Ishikawa (cell line): ENCODE measurements at regions not wholly inside any gene's neighbourhood (a gene's known extent, or its start where the extent isn't known, plus 50 kb on each side); places are given as distances from the start of the nearest gene placed in this dataset.

ENCODE experiments used
- CEBPB ChIP-seq: IDR thresholded peaks from 2 replicates; pipeline ENCODE4 v1.6.1; 2012
- CREB1 ChIP-seq: IDR thresholded peaks from 2 replicates; pipeline ENCODE4 v1.6.1; 2012; ENCODE audit warnings: low read depth
- EGR1 ChIP-seq: IDR thresholded peaks from 2 replicates; pipeline ENCODE4 v1.6.1; 2012
- EP300 ChIP-seq: IDR thresholded peaks from 2 replicates; pipeline ENCODE4 v1.6.1; 2012; ENCODE audit warnings: borderline replicate concordance
- FOXM1 ChIP-seq: IDR thresholded peaks from 2 replicates; pipeline ENCODE4 v1.6.1; 2012; ENCODE audit warnings: low read depth, borderline replicate concordance
- NFIC ChIP-seq: IDR thresholded peaks from 2 replicates; pipeline ENCODE4 v1.6.1; 2012
- RAD21 ChIP-seq: IDR thresholded peaks from 2 replicates; pipeline ENCODE4 v1.6.1; 2012; ENCODE audit warnings: low read depth
- TAF1 ChIP-seq: IDR thresholded peaks from 2 replicates; pipeline ENCODE4 v1.6.1; 2012; ENCODE audit warnings: low read depth, mild to moderate bottlenecking
- TCF12 ChIP-seq: IDR thresholded peaks from 2 replicates; pipeline ENCODE4 v1.6.1; 2012; ENCODE audit warnings: low read depth
- TEAD4 ChIP-seq: IDR thresholded peaks from 2 replicates; pipeline ENCODE4 v1.6.1; 2012
- YY1 ChIP-seq: IDR thresholded peaks from 2 replicates; pipeline ENCODE4 v1.6.1; 2012; ENCODE audit warnings: low read depth
- ZBTB7A ChIP-seq: IDR thresholded peaks from 2 replicates; pipeline ENCODE4 v1.6.1; 2012; ENCODE audit warnings: low read depth
- TF ChIP-seq, protein P1 (sequence below): IDR thresholded peaks from 2 replicates; pipeline ENCODE4 v1.6.1; 2012
- TF ChIP-seq, protein P2 (sequence below): IDR thresholded peaks from 2 replicates; pipeline ENCODE4 v1.6.1; 2012
- TF ChIP-seq, protein P3 (sequence below): IDR thresholded peaks from 2 replicates; pipeline ENCODE4 v1.6.1; 2012; ENCODE audit warnings: low read depth, mild to moderate bottlenecking

DNA sequence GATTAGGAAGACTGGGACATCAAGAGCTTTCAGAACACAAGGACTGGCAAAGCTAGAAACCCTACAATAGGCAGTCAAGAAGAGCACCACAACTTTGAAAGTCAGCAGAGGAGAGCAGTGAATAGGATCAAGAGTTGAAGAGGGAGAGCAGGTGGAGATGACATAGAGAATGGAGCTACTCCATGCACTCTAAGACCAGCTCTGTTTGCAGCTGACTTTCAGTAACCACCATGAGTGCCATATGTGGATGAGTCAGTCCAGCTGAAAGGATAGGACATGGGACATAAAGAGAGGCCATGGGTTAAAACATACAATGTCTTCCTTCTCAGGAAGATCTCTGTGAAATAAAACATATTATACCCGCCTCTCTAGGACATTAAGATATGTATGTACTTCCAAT, 289.1 kb upstream of the KLF4 start:
- TF ChIP-seq YY1 (no peak), CREB1 (no peak)

DNA sequence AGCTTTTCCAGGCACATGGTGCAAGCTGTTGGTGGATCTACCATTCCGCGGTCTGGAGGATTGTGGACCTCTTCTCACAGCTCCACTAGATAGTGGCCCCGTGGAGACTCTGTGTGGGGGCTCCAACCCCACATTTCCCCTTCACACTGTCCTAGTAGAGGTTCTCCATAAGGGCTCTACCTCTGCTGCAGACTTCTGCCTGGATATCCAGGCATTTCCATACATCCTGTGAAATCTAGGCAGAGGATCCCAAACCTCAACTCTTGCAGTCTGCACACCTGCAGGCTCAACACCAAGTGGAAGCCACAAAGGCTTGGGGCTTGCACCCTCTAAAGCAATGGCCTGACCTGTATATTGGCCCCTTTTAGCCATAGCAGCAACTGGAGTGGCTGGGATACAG, 283.4 kb upstream of the KLF4 start:
- no peak for TF ChIP-seq TEAD4
- TF ChIP-seq CEBPB = no peak
- no peak for TF ChIP-seq RAD21
- no peak for TF ChIP-seq TAF1
- TF ChIP-seq, protein P1, sequence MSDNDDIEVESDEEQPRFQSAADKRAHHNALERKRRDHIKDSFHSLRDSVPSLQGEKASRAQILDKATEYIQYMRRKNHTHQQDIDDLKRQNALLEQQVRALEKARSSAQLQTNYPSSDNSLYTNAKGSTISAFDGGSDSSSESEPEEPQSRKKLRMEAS = no peak
- TF ChIP-seq FOXM1 = no peak
- no peak for TF ChIP-seq EP300
- no peak for TF ChIP-seq NFIC

DNA sequence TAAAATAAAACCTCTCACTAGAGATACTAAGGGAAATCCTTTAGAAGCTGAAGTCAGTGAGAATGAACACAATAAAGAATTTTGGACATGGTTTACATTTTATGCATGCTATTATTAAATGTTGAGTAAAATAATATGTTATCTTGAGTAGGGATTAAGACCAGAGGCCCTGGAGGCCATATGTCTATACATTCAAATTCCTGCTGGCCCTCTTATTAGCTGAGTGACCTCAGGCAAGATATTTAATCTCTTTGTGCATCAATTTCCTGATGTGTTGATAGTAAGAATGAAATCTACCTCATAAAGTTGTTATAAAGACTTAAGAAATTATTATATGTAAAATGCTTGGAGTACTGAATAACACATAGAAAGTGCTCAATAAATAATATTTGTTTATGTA, 281.1 kb upstream of the KLF4 start:
- TF ChIP-seq TEAD4 (no peak), TCF12 (no peak)
- TF ChIP-seq, protein P2, sequence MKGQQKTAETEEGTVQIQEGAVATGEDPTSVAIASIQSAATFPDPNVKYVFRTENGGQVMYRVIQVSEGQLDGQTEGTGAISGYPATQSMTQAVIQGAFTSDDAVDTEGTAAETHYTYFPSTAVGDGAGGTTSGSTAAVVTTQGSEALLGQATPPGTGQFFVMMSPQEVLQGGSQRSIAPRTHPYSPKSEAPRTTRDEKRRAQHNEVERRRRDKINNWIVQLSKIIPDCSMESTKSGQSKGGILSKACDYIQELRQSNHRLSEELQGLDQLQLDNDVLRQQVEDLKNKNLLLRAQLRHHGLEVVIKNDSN = no peak
- TF ChIP-seq, protein P1 = no peak

DNA sequence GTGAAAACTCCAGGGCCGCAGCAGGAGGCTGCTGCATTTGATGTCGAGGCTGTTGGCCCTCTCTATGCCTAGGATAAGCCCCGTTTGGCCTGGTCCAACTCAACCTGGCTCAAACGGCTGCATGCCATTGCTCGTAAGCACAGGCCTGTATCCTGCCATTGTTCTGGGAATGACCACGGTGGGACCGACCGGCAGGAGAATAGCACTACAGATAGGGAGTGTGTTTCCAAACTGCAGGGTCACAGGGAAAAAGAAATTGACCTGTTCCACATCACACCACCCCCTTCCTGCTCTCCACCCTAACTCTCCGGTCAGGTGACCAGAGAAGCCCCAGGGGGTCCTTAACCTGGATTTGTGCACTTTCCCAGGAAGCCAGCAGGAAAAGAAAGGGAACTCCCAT, 278.7 kb upstream of the KLF4 start:
- TF ChIP-seq TCF12 (no peak), EP300 (no peak), CEBPB (no peak), EGR1 (no peak), ZBTB7A (no peak), FOXM1 (no peak), TAF1 (no peak), YY1 (no peak), CREB1 (no peak), RAD21 (no peak), TEAD4 (no peak), NFIC (no peak)
- TF ChIP-seq, protein P3, sequence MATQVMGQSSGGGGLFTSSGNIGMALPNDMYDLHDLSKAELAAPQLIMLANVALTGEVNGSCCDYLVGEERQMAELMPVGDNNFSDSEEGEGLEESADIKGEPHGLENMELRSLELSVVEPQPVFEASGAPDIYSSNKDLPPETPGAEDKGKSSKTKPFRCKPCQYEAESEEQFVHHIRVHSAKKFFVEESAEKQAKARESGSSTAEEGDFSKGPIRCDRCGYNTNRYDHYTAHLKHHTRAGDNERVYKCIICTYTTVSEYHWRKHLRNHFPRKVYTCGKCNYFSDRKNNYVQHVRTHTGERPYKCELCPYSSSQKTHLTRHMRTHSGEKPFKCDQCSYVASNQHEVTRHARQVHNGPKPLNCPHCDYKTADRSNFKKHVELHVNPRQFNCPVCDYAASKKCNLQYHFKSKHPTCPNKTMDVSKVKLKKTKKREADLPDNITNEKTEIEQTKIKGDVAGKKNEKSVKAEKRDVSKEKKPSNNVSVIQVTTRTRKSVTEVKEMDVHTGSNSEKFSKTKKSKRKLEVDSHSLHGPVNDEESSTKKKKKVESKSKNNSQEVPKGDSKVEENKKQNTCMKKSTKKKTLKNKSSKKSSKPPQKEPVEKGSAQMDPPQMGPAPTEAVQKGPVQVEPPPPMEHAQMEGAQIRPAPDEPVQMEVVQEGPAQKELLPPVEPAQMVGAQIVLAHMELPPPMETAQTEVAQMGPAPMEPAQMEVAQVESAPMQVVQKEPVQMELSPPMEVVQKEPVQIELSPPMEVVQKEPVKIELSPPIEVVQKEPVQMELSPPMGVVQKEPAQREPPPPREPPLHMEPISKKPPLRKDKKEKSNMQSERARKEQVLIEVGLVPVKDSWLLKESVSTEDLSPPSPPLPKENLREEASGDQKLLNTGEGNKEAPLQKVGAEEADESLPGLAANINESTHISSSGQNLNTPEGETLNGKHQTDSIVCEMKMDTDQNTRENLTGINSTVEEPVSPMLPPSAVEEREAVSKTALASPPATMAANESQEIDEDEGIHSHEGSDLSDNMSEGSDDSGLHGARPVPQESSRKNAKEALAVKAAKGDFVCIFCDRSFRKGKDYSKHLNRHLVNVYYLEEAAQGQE = no peak
- TF ChIP-seq, protein P1 = no peak
- TF ChIP-seq, protein P2 = no peak

DNA sequence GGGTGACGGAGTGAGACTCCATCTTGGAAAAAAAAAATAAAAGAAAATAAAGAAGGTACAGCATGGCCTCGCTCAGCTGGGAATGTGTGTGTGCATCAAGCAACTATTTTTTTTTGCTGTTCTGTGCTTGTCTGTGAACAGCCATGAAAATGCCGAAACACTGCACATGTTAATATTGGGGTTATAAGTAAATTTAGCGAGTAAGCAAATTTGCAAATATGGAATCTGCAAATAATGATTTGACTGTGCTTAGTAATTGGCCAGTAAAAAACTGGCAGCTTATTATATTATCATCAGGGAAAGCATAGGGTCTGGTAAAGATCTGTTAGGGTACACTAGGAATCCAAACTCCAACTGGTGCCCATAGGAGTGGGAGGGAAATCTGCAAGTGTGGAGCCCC, 278.1 kb upstream of the KLF4 start:
- TF ChIP-seq NFIC = no peak
- TF ChIP-seq YY1 = no peak
- TF ChIP-seq EGR1 = no peak
- no peak for TF ChIP-seq CREB1
- no peak for TF ChIP-seq TEAD4
- TF ChIP-seq TCF12 = no peak
- TF ChIP-seq, protein P2 = no peak
- TF ChIP-seq RAD21 = no peak
- no peak for TF ChIP-seq FOXM1
- TF ChIP-seq, protein P1 = no peak
- TF ChIP-seq TAF1 = no peak
- TF ChIP-seq CEBPB = no peak
- no peak for TF ChIP-seq EP300
- TF ChIP-seq ZBTB7A = no peak
- TF ChIP-seq, protein P3 = no peak

DNA sequence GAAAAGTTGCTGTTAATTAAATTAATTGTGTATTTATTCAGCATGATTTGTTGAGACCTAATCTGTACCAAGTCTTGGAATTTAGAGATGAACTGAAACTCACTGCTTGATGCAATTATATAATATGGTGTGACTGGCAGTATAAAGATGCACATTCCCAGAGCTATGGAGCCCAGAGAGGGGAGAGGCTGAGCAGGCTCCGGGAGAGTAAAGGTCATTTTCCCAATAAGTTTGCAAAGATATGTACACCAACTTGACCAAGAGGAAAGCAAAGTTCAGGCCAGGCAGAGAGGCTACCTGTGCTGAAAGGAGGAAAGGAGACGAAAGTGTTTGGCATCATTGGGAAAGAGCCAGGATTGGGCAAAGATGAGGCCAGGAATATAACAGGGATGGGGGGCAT, 271.7 kb upstream of the KLF4 start:
- TF ChIP-seq TCF12 = no peak
- no peak for TF ChIP-seq YY1
- no peak for TF ChIP-seq RAD21
- TF ChIP-seq, protein P2 = no peak
- no peak for TF ChIP-seq TEAD4
- TF ChIP-seq CEBPB = no peak
- TF ChIP-seq TAF1 = no peak
- no peak for TF ChIP-seq NFIC
- TF ChIP-seq, protein P1 = no peak
- no peak for TF ChIP-seq ZBTB7A
- TF ChIP-seq, protein P3 = no peak
- no peak for TF ChIP-seq FOXM1
- TF ChIP-seq CREB1 = no peak
- no peak for TF ChIP-seq EP300
- no peak for TF ChIP-seq EGR1
